ENCODE measurements at regions not wholly inside any gene's neighbourhood (a gene's known extent, or its start where the extent isn't known, plus 50 kb on each side); places are given as distances from the start of the nearest gene placed in this dataset.

DNA sequence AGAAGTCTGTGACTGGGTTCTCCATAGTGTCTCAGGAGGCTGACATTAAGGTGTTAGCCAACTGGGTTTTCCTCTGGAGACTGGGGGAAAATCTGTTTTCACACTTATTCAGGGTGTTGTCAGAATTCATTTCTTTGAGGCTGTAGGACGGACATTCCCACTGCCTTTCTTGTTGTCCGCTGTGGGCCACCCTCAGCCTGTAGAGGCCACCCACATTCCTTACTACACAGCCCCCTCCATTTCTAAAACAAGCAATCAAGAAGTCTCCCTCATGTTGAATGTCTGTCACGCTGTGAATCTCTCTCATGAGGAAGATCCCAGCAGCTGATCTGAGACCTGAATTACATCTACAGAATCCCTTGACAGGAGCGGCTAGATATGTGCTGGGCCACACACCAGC, 295.5 kb upstream of the RUNX1 start:
- no peak for DNase-seq (ENCODE audit: low spot score in 2 of 2)
- Histone ChIP-seq H3K36me3 (no peaks in the 10 kb centered on the region), H3K4me3 (no peak overlapping the region), H3K4me1 (no peaks in the 10 kb centered on the region), H3K9me3 (no peaks in the 10 kb centered on the region), H3K27me3 (peaks cover 0 to 4% of the 10 kb centered on the region in 2 donors), H3K27ac (no peak overlapping the region)
- no peak for TF ChIP-seq CTCF (IDR thresholded peaks at IDR 0.05)
- no peak for TF ChIP-seq POLR2A (IDR thresholded peaks at IDR 0.05)
- no peak for TF ChIP-seq EP300 (IDR thresholded peaks at IDR 0.05)
- 94% methylated on average over 4 of the region's 4 CpGs for WGBS, 2 donors

GRCh38 chr21:35343046-35343819, 294.1 kb upstream of the RUNX1 start:
- TF ChIP-seq POLR2A (IDR thresholded peaks at IDR 0.05) (no peak), EP300 (IDR thresholded peaks at IDR 0.05) (no peak), CTCF (IDR thresholded peaks at IDR 0.05) (no peak)
- Histone ChIP-seq H3K4me3 (no peak overlapping the region), H3K36me3 (no peaks in the 10 kb centered on the region), H3K9me3 (no peaks in the 10 kb centered on the region), H3K27me3 (peaks cover 0 to 4% of the 10 kb centered on the region in 2 donors), H3K27ac (no peak overlapping the region), H3K4me1 (no peaks in the 10 kb centered on the region)
- no peak for DNase-seq (ENCODE audit: low spot score in 2 of 2)
- 84 to 87% methylated on average over 6 of the region's 6 CpGs for WGBS, 2 donors

GRCh38 chr21:35342440-35342839, 293.3 kb upstream of the RUNX1 start:
- no peak for TF ChIP-seq POLR2A (IDR thresholded peaks at IDR 0.05)
- no peak for TF ChIP-seq EP300 (IDR thresholded peaks at IDR 0.05)
- no peak for TF ChIP-seq CTCF (IDR thresholded peaks at IDR 0.05)
- H3K4me1 ChIP-seq = no peaks in the 10 kb centered on the region
- no peaks in the 10 kb centered on the region for H3K36me3 ChIP-seq
- no peaks in the 10 kb centered on the region for H3K9me3 ChIP-seq
- 79 to 87% methylated on average over 4 of the region's 4 CpGs for WGBS, 2 donors
- H3K4me3 ChIP-seq = no peak overlapping the region
- DNase-seq (ENCODE audit: low spot score in 2 of 2) = no peak
- peaks cover 0 to 4% of the 10 kb centered on the region in 2 donors for H3K27me3 ChIP-seq
- H3K27ac ChIP-seq = no peak overlapping the region

GRCh38 chr21:35340273-35340672, 291.2 kb upstream of the RUNX1 start:
- DNase-seq (ENCODE audit: low spot score in 2 of 2) = no peak

DNA sequence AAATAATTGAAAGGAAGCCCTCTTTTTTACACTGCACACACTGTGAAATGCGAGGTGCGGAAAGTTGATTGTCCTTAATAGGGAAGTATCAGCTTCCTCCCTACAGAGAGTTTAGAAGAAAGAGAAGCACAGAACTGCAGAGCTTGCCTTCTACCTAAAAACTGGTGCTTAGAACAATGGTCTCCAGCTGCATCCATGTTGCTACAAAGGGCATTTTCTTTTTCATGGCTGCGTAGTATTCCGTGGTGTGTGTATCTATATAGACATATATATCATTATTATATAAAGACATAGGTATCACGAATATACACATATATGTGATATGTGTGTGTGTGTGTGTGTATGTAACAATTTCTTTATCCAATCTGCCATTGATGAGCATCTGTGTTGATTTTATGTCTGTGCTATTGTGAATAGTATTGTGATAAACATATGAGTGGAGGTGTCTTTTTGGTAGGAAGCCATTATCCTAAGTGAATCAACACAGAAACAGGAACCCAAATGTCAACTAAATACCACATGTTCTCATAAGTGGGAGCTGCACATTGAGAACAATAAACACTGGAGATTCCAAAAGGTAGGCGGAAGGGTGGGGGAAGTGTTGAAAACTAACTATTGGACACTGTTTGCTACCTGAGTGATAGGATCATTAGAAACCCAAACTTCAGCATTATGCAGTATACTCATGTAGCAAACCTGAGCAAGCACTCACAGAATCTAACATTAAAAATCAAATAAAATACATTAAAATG, 290.0 kb upstream of the RUNX1 start:
- DNase-seq (ENCODE audit: low spot score in 2 of 2) = no peak
- peaks cover 0 to 4% (median 0%) of the 10 kb centered on the region in 4 donors for H3K4me1 ChIP-seq
- no peaks in the 10 kb centered on the region for H3K36me3 ChIP-seq
- TF ChIP-seq POLR2A (IDR thresholded peaks at IDR 0.05) (no peak), CTCF (IDR thresholded peaks at IDR 0.05) (no peak), EP300 (IDR thresholded peaks at IDR 0.05) (no peak)
- no peaks in the 10 kb centered on the region for H3K27me3 ChIP-seq
- H3K9me3 ChIP-seq = no peaks in the 10 kb centered on the region
- no peak overlapping the region for H3K27ac ChIP-seq
- no peak overlapping the region for H3K4me3 ChIP-seq
- WGBS, 2 donors = 92 to 93% methylated on average over 6 of the region's 6 CpGs

More at GRCh38 chr21:35340273-35340672, 291.2 kb upstream of the RUNX1 start:
- TF ChIP-seq POLR2A (IDR thresholded peaks at IDR 0.05) = no peak
- Histone ChIP-seq H3K36me3 (no peaks in the 10 kb centered on the region), H3K4me3 (no peak overlapping the region), H3K9me3 (no peaks in the 10 kb centered on the region), H3K27me3 (peaks cover 0 to under 1% of the 10 kb centered on the region in 2 donors), H3K27ac (no peak overlapping the region), H3K4me1 (no peaks in the 10 kb centered on the region)
- WGBS, 2 donors = 91 to 100% methylated on average over 2 of the region's 2 CpGs

All from tibial nerve (tissue), 4 donors.